Activated CD4-positive, alpha-beta T cell treated with anti-CD3 and anti-CD28 coated beads for 36 hours (primary cell): ENCODE measurements at regions not wholly inside any gene's neighbourhood (a gene's known extent, or its start where the extent isn't known, plus 50 kb on each side); places are given as distances from the start of the nearest gene placed in this dataset.

Experiments
- ATAC-seq: fragments of 200-7000 bp; cut with Tn5 transposase; one replicate; pipeline ENCODE4 v1.10.0; 2021; ENCODE audit warnings: mild to moderate bottlenecking, moderate library complexity
- CTCF ChIA-PET: fragments of 350-600 bp; sonication (Branson Sonifier 250); formaldehyde crosslinking; loops from one replicate; lab custom pipeline; 2021; ENCODE audit warnings: antibody characterized with exemption; lab: Charles Lee
- POLR2A ChIA-PET: fragments of 350-600 bp; sonication (Branson Sonifier 250); formaldehyde crosslinking; loops from one replicate; lab custom pipeline; 2021; ENCODE audit warnings: antibody characterized with exemption, inconsistent platforms; lab: Charles Lee
- DNase-seq: peaks from one replicate; pipeline ENCODE4 v3.0.0-alpha.2; 2020
- H3K27ac Mint-ChIP-seq: one replicate; pipeline ENCODE4 v1.8.0; 2021; ENCODE audit warnings: mixed read lengths
- H3K27me3 Mint-ChIP-seq: one replicate; pipeline ENCODE4 v1.8.0; 2021; ENCODE audit warnings: mixed read lengths
- H3K36me3 Mint-ChIP-seq: one replicate; pipeline ENCODE4 v1.8.0; 2021; ENCODE audit warnings: low read depth, mixed read lengths
- H3K4me1 Mint-ChIP-seq: one replicate; pipeline ENCODE4 v1.8.0; 2021; ENCODE audit warnings: mixed read lengths
- H3K4me3 Mint-ChIP-seq: one replicate; pipeline ENCODE4 v1.8.0; 2021; ENCODE audit warnings: mild to moderate bottlenecking, moderate library complexity, mixed read lengths
- H3K9me3 Mint-ChIP-seq: one replicate; pipeline ENCODE4 v1.8.0; 2021; ENCODE audit warnings: low read depth, mixed read lengths
- intact Hi-C, 2 experiments: fragments of 100-400 bp; cut with DNase I in 1 of 2; cut with micrococcal nuclease in 1 of 2; formaldehyde crosslinking; loops; one replicate each; pipeline versions ENCODE4 v1.14.2 to v1.15.1; 2022 to 2024; cut with DNase I, micrococcal nuclease

- POLR2A ChIA-PET, result no interaction called here
- H3K27me3 Mint-ChIP-seq, result peaks cover 2% of the 10 kb centered on the region
- H3K27ac Mint-ChIP-seq, result no peak overlapping the region
- no peaks in the 10 kb centered on the region for H3K36me3 Mint-ChIP-seq
- H3K9me3 Mint-ChIP-seq, result no peaks in the 10 kb centered on the region
- H3K4me3 Mint-ChIP-seq, result no peak overlapping the region
- CTCF ChIA-PET, result interaction anchor here (1.1 kb wide), 1 partner anchor 10 kb away, joined by 3 read pairs; no protein-coding TSS in a partner anchor
- DNase-seq (no peak), ATAC-seq (no peak)
- H3K4me1 Mint-ChIP-seq, result no peaks in the 10 kb centered on the region
- intact Hi-C loops, result no loop called here
These were observed 584.1 kb downstream of the CCDC171 start for GRCh38 chr9:16136961-16137360.

DNA sequence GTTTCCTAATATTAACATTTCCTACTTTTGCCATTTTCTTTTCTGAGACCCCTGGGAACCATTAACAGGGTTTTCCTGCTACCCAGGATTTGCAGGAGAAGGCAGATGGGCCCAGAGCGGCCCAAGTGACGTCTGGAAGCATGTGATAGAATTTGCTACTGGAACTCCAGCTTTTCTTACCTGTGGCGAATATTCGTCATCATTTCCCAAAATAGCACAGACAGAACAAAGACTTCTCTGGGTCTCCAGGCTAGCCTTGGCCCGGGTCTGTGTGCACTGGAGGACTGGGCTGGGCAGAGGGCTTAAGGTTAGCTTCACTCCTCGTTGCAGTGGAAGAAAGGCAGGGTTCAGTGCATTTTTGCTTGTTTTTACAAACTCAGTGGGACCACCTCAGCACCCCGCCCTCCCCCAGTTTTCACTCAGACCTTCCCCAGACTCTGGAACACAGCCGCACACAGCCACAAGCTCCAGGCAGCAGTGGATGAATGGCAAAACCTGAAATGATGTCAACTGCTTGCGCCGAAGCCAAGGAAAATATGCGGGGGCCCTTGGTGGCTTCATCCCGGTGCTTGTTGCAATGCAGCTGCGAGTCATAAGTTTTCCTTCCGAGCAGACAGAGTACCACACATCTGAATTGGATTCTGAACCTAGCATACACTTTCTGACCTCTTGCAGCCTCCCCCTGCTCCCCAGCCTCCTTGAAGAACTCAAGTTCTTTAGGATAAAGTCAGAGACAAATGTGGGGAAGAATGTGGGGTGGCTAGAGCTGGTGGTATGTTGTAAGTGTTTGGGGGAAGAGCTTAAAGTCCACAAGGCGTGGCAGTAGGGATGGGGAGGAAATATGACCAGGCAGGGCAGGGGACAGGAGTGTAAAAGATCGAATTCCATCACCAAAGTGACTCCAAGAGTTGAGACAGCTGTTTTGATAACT lies 586.0 kb downstream of the CCDC171 start:
- DNase-seq (no peak), ATAC-seq (no peak)
- Mint-ChIP-seq H3K36me3 (no peaks in the 10 kb centered on the region), H3K27ac (no peak overlapping the region), H3K4me3 (no peak overlapping the region), H3K4me1 (no peaks in the 10 kb centered on the region), H3K9me3 (no peaks in the 10 kb centered on the region), H3K27me3 (peaks cover 2% of the 10 kb centered on the region)
- intact Hi-C loops, result no loop called here
- ChIA-PET CTCF (interaction anchor here (0.7 to 1.1 kb wide), 2 partner anchors 16 to 1576 kb away, joined by 3 read pairs; no protein-coding TSS in a partner anchor), POLR2A (no interaction called here)

DNA sequence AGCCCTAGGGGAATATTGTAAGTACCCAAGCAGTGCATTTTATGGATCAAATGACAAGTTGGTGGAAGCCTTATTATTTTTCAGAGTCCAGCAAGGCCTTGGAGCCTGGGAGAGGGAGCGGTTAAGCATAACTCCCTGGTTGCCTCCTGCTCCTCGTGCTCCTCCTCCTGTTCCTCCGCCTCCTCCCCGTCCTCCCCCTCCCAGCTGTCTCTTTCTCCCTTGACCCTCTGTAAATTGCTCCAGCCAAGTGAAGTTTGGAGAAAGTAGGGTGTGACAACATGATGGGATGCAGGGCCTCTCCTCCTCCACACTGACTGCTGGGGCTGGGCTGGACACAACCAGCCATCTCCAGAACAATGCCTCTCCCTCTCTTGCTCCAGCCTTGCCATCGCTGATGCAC lies 586.9 kb downstream of the CCDC171 start:
- ChIA-PET CTCF (no interaction called here), POLR2A (no interaction called here)
- H3K36me3 Mint-ChIP-seq, result no peaks in the 10 kb centered on the region
- H3K4me3 Mint-ChIP-seq, result no peak overlapping the region
- DNase-seq, result no peak
- H3K9me3 Mint-ChIP-seq, result no peaks in the 10 kb centered on the region
- intact Hi-C loops, result no loop called here
- no peak overlapping the region for H3K27ac Mint-ChIP-seq
- ATAC-seq, result no peak
- H3K27me3 Mint-ChIP-seq, result peaks cover 2% of the 10 kb centered on the region
- no peaks in the 10 kb centered on the region for H3K4me1 Mint-ChIP-seq

GRCh38 chr9:16143310-16143709 lies 590.5 kb downstream of the CCDC171 start:
- DNase-seq, result no peak
- H3K27me3 Mint-ChIP-seq, result no peaks in the 10 kb centered on the region
- H3K4me3 Mint-ChIP-seq, result no peak overlapping the region
- no peaks in the 10 kb centered on the region for H3K4me1 Mint-ChIP-seq
- H3K27ac Mint-ChIP-seq, result no peak overlapping the region
- ChIA-PET CTCF (interaction anchor here (1.6 kb wide), 1 partner anchor 9 kb away, joined by 5 read pairs; no protein-coding TSS in a partner anchor), POLR2A (no interaction called here)
- no peak for ATAC-seq
- H3K9me3 Mint-ChIP-seq, result no peaks in the 10 kb centered on the region
- H3K36me3 Mint-ChIP-seq, result no peaks in the 10 kb centered on the region
- intact Hi-C loops, result no loop called here

DNA sequence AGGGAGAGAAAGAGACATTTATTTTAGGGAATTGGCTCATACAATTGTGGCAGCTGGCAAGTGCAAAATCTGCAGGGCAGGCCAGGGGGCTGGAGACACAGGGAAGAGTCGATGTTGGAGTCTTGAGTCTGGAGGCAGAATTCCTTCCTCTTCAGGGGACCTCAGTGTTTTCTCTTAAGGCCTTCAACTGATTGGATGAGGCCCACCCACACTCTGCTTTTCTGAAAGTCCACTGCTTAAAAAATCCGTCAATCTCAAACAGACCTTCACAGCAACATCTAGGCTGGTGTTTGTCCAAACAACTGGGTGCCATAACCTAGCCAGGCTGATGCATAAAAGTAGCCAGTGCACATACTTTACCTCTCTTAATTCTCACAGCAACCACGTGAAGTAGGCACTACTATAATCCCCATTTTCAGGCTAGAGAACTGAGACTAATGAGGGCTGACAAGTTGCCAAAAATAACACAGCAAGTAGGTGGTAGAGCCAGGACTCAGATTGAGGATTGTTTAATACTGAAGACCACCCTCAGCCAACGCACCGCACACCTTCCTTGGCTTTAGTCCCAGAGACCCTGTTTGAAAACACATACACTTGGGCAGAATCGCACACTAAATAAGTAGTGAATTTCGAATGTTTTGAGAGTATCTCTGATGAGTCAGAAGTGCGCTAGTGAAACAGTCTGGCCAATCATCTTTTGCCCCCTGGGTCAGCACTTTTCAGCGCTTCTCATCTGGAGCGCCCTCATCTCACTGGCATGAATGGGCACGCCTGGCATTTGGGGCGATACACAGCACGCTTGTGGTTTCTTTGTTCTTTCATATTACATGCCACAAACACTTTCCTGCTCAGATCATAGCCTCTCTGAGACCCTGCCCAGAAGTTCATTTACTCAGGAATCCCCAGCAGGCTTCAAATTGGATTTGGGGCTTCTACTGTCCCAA lies 591.4 kb downstream of the CCDC171 start:
- ATAC-seq, result no peak
- no peak for DNase-seq
- ChIA-PET CTCF (no interaction called here), POLR2A (no interaction called here)
- Mint-ChIP-seq H3K36me3 (no peaks in the 10 kb centered on the region), H3K4me1 (no peaks in the 10 kb centered on the region), H3K4me3 (no peak overlapping the region), H3K27me3 (no peaks in the 10 kb centered on the region), H3K9me3 (peaks cover 3% of the 10 kb centered on the region), H3K27ac (no peak overlapping the region)
- intact Hi-C loops, result no loop called here

GRCh38 chr9:16145196-16145950 lies 592.5 kb downstream of the CCDC171 start:
- DNase-seq, result no peak
- no peaks in the 10 kb centered on the region for H3K36me3 Mint-ChIP-seq
- CTCF ChIA-PET, result no interaction called here
- intact Hi-C loops, result no loop called here
- no peak overlapping the region for H3K27ac Mint-ChIP-seq
- peaks cover 3% of the 10 kb centered on the region for H3K9me3 Mint-ChIP-seq
- POLR2A ChIA-PET, result no interaction called here
- H3K4me1 Mint-ChIP-seq, result no peaks in the 10 kb centered on the region
- no peaks in the 10 kb centered on the region for H3K27me3 Mint-ChIP-seq
- ATAC-seq, result no peak
- H3K4me3 Mint-ChIP-seq, result no peak overlapping the region

DNA sequence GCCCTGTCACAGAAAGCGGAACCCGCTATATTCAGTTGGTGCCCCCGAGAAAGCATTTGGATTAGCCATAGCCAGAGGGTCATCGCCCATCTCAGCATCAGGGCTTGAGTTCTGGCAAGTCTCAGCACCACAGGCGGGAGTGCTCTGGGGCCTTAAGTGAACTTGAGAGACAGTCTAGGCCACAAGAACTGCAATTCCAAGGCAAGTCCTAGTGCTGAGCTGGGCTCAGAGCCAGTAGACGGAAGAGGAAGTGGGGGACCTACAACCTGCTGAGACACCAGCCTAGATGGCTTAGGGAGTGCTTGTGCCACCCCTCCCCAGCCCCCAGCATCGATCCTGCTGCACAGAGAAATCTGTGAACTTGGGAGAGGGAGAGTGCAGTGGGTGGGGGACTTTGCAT lies 594.9 kb downstream of the CCDC171 start:
- Mint-ChIP-seq H3K4me1 (no peaks in the 10 kb centered on the region), H3K36me3 (no peaks in the 10 kb centered on the region), H3K27ac (no peak overlapping the region), H3K27me3 (peaks cover 3% of the 10 kb centered on the region), H3K9me3 (peaks cover 3% of the 10 kb centered on the region), H3K4me3 (no peak overlapping the region)
- ChIA-PET POLR2A (no interaction called here), CTCF (interaction anchor here (0.6 kb wide), 1 partner anchor 14 kb away, joined by 3 read pairs; no protein-coding TSS in a partner anchor)
- intact Hi-C loops, result no loop called here
- DNase-seq, result no peak
- no peak for ATAC-seq

DNA sequence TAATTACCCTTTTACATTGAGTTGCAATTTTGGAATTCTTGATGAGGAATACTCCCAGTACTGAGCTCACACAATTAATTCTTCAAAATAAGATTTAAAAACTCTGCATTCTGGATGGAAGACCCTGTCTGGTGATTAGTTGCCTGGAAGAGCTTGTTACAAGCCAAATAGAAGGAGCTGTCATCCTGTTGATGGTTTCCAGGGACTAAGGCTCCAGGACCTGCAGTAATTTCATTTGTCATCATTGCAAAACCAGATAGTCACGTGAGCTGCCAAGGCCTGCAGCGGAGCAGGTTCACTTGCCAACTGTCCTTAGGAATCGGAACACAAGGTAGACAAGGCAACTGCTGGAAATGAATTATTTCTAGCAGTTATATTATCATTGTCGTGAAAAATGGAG lies 597.7 kb downstream of the CCDC171 start:
- POLR2A ChIA-PET, result no interaction called here
- CTCF ChIA-PET, result interaction anchor here (1.4 kb wide), 1 partner anchor 23 kb away, joined by 3 read pairs; no protein-coding TSS in a partner anchor
- Mint-ChIP-seq H3K4me1 (peaks cover 10% of the 10 kb centered on the region), H3K27me3 (peaks cover 8% of the 10 kb centered on the region), H3K27ac (no peak overlapping the region), H3K4me3 (no peak overlapping the region), H3K9me3 (peaks cover 3% of the 10 kb centered on the region), H3K36me3 (no peaks in the 10 kb centered on the region)
- ATAC-seq (no peak), DNase-seq (no peak)
- intact Hi-C loops, result loop anchor here in 1 of 2 experiments (5.0 kb wide), 1 partner anchor 88 kb away; no protein-coding TSS in a partner anchor

GRCh38 chr9:16150938-16151650 lies 598.3 kb downstream of the CCDC171 start:
- ATAC-seq (no peak), DNase-seq (no peak)
- peaks cover 10% of the 10 kb centered on the region for H3K4me1 Mint-ChIP-seq
- H3K4me3 Mint-ChIP-seq, result no peak overlapping the region
- intact Hi-C loops, result loop anchor here in 1 of 2 experiments (5.0 kb wide), 1 partner anchor 89 kb away; no protein-coding TSS in a partner anchor
- H3K9me3 Mint-ChIP-seq, result peaks cover 3% of the 10 kb centered on the region
- ChIA-PET CTCF (interaction anchor here (1.4 kb wide), 1 partner anchor 24 kb away, joined by 3 read pairs; no protein-coding TSS in a partner anchor), POLR2A (no interaction called here)
- H3K36me3 Mint-ChIP-seq, result no peaks in the 10 kb centered on the region
- H3K27ac Mint-ChIP-seq, result no peak overlapping the region
- H3K27me3 Mint-ChIP-seq, result peaks cover 8% of the 10 kb centered on the region

- H3K9me3 Mint-ChIP-seq, result peaks cover 3% of the 10 kb centered on the region
- ChIA-PET POLR2A (no interaction called here), CTCF (no interaction called here)
- peaks cover 10% of the 10 kb centered on the region for H3K4me1 Mint-ChIP-seq
- DNase-seq (no peak), ATAC-seq (no peak)
- H3K36me3 Mint-ChIP-seq, result no peaks in the 10 kb centered on the region
- peaks cover 8% of the 10 kb centered on the region for H3K27me3 Mint-ChIP-seq
- H3K4me3 Mint-ChIP-seq, result no peak overlapping the region
- intact Hi-C loops, result loop anchor here in 1 of 2 experiments (2.0 to 5.0 kb wide), 2 partner anchors 20 to 90 kb away; no protein-coding TSS in a partner anchor
- H3K27ac Mint-ChIP-seq, result no peak overlapping the region
These were observed 599.6 kb downstream of the CCDC171 start for GRCh38 chr9:16152276-16153101.
